OCI-LY1 (cell line): ENCODE measurements at regions not wholly inside any gene's neighbourhood (a gene's known extent, or its start where the extent isn't known, plus 50 kb on each side); places are given as distances from the start of the nearest gene placed in this dataset.

Experiments used
- EZH2 ChIP-seq: fragments of 200-600 bp; sonication (generic), shearing (Covaris generic); IDR thresholded peaks from 2 replicates; pipeline ENCODE4 v1.8.0; 2017; ENCODE audit warnings: borderline replicate concordance, mixed run types, mild to moderate bottlenecking, antibody characterized with exemption, low read length, moderate library complexity, mixed read lengths
- TF ChIP-seq, protein P1 (sequence below): fragments of 200-600 bp; sonication (generic), shearing (Covaris generic); IDR thresholded peaks from 2 replicates; pipeline ENCODE4 v1.5.1; 2017; ENCODE audit warnings: mild to moderate bottlenecking, antibody characterized with exemption, low read length, moderate library complexity, mixed read lengths

DNA sequence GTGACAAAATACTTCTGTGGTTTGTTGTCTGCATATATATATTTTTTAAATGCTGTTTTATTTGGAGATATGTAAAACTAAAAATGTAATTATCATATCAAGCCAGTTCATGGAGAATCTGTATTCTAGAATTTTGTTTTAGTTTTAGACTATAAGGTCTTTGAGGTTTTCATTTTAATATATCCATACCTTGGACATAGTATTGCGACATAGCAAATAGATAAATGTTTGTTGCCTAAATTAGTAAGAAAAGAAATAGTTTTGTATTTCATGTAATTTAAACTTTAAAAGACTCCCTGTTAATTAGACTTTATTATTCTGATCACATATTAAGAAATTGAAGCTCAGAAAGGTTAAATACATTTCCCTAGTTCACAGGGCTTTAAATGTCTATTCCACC is 472.9 kb downstream of the GBA3 start:
- no peak for TF ChIP-seq EZH2
- TF ChIP-seq, protein P1, sequence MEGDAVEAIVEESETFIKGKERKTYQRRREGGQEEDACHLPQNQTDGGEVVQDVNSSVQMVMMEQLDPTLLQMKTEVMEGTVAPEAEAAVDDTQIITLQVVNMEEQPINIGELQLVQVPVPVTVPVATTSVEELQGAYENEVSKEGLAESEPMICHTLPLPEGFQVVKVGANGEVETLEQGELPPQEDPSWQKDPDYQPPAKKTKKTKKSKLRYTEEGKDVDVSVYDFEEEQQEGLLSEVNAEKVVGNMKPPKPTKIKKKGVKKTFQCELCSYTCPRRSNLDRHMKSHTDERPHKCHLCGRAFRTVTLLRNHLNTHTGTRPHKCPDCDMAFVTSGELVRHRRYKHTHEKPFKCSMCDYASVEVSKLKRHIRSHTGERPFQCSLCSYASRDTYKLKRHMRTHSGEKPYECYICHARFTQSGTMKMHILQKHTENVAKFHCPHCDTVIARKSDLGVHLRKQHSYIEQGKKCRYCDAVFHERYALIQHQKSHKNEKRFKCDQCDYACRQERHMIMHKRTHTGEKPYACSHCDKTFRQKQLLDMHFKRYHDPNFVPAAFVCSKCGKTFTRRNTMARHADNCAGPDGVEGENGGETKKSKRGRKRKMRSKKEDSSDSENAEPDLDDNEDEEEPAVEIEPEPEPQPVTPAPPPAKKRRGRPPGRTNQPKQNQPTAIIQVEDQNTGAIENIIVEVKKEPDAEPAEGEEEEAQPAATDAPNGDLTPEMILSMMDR, result no peak
